ENCODE measurements at regions not wholly inside any gene's neighbourhood (a gene's known extent, or its start where the extent isn't known, plus 50 kb on each side); places are given as distances from the start of the nearest gene placed in this dataset.

GRCh38 chr1:238639861-238640260, 746.5 kb upstream of the CHRM3 start:
- TF ChIP-seq CTCF (IDR thresholded peaks at IDR 0.05) (no peak), POLR2A (IDR thresholded peaks at IDR 0.05) (no peak), POLR2AphosphoS5 (IDR thresholded peaks at IDR 0.05; ENCODE audit: insufficient read depth in 1 of 2, low read depth in 1 of 2) (no peak)

All from vagina (tissue), 2 donors.